HG02623 (cell line): ENCODE measurements at regions not wholly inside any gene's neighbourhood (a gene's known extent, or its start where the extent isn't known, plus 50 kb on each side); places are given as distances from the start of the nearest gene placed in this dataset.
"Not testable (repeated sequence)": the region's sequence is repeated elsewhere in the genome, so short reads cannot be mapped to it uniquely, and the experiment has no call there.

ENCODE experiments used
- ATAC-seq: cut with Tn5 transposase; IDR thresholded peaks from one replicate; pipeline ENCODE4 v1.9.1; 2021; ENCODE audit warnings: moderate library complexity; ENCODE audit not compliant: unreplicated experiment

DNA sequence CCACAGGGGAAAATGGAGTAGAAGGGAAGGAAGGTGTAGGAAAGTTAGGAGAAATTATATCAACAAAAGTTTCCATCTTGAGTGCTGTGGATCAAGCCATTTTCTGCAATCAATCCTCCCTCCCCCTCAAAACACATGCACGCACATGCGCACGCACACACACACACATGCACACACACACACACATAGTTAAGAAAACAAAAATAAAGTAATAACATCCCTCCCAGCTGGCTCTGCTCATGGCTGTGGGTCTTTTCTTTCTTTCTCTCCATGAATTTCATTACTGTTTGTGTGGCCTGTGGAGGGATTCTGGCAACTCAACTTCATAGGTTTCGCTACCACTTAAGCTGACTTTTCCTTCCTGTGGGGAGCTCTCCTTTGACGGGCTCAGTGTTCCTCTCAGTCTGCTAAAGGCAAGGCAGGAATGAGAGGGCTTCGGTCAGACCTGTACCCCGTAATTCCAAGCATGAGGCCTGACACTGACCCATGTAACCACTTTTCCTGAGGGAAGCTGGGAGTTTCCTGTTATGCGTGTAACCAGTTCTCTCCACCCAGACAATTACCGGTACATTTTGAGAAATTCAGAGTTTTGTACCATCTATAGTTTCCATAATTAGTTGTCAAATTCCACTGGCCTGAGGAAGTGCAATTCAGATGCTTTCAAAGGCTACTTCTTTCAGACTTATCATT, 79.8 kb downstream of the ZNF92 start:
- no peak for ATAC-seq

- ATAC-seq, result no peak
Observed at GRCh38 chr7:65454469-65454868, 80.8 kb downstream of the ZNF92 start.

- ATAC-seq, result not testable (repeated sequence)
Observed at GRCh38 chr7:65455050-65455449, 81.4 kb downstream of the ZNF92 start.

DNA sequence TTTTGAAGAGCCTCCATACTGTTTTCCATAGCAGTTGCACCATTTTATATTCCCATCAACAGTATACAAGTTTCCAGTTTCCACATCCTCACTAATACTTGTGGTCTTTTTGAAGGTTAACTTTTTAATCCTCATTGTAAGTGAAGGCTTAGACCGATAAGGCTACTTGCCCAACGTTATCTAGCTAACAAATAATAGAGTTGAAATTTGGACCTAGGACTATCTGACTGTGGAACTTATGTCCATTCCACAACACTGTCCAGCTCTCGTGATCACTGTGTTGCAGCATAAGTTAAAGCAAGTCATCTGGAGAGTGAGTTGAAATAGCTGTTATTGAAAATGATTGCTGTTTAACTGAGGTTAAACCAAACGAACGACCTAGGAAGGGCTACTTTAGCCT, 84.0 kb downstream of the ZNF92 start:
- ATAC-seq, result no peak

DNA sequence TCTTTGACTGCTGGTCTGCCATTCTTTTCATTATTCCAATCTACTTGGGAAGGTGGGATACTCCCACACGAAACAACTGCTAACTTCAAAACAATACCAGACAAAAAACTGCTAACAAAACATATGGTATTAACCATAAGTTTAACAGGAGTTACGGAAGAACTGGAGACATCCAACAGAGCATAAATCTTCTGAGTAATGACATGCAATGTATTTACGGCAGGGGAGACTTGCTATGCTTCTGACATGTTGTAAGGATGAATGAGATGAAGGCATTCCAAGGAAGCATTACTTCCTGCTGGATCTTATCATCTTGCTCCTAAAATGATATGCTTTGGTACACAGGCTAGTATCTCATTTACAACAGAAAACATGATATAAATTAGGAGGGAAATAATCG, 85.8 kb downstream of the ZNF92 start:
- ATAC-seq, result no peak

DNA sequence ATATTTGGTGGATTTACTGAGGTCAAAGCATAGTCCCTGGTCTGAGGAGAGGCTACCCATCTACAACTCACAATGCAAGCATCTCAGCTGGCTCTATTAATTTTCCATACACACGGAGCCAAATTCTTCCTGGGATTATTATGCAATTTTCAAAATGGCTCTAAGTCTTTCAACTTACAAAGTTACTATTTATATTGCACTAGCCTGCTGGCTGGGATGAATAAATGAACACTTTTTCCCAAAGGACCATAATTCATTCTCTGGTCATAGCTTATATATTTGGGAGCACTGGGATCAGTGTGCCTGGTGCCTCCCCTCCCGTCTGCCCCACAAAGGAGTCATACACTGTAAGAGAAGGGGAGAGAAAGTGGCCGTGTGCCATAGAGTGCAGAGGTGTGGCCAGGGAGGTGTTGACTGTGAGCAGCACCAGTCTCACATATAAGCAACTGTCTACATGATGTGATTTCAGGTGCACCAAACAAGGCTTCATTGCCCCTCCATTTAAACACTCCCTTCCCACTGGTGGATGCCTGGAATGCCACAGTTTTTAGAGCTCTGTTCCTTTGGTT, 88.6 kb downstream of the ZNF92 start:
- ATAC-seq, result no peak

DNA sequence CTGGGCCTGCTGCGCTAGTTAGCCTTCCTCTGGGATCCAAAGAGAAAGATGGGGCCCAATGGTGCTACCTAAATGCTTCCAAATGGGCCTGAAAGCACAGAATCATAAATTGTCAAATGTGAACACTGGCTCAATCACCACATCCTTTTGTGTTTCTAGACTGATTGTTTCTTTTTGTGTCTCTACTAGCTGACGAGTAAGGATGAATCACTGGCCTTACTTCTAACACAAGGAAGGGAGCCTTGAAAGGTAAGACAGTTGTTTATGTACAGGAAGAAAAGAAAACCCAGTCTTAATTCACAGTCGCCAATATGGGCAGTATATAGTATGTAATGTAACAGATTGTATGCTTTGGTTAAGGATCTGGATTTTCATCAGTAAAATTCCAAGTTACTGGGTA, 89.5 kb downstream of the ZNF92 start:
- no peak for ATAC-seq

DNA sequence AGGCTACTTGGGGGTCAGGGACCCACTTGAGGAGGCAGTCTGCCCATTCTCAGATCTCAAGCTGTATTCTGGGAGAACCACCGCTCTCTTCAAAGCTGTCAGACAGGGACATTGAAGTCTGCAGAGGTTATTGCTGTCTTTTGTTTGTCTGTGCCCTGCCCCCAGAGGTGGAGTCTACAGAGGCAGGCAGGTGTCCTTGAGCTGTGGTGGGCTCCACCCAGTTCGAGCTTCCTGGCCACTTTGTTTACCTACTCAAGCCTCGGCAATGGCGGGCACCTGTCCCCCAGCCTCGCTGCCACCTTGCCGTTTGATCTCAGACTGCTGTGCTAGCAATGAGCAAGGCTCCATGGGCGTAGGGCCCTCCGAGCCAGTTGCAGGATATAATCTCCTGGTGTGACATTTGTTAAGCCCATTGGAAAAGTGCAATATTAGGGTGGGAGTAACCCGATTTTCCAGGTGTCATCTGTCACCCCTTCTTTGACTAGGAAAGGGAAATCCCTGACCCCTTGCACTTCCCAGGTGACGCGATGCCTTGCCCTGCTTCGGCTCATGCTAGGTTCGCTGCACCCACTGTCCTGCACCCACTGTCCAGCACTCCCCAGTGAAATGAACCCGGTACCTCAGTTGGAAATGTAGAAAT, 96.4 kb downstream of the ZNF92 start:
- ATAC-seq, result not testable (repeated sequence)

DNA sequence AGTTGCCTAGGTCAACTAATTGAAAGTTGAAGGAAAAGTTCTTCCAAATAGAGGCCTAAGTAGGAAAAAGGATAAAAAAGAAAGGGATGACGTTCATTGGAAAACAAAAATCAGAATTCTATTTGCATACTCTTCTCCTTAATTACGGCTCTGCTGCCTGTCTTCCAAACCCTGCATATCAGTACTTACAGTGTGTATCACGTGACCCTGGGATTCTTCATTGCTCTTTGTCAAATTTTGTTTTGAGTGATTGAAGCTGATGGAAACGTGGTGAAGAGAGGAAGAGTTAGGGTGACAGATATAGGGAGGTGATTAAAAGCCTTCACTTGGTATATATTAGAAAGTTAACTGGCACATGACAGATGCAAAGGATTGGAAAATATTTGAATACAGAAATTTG, 97.9 kb downstream of the ZNF92 start:
- ATAC-seq, result no peak

DNA sequence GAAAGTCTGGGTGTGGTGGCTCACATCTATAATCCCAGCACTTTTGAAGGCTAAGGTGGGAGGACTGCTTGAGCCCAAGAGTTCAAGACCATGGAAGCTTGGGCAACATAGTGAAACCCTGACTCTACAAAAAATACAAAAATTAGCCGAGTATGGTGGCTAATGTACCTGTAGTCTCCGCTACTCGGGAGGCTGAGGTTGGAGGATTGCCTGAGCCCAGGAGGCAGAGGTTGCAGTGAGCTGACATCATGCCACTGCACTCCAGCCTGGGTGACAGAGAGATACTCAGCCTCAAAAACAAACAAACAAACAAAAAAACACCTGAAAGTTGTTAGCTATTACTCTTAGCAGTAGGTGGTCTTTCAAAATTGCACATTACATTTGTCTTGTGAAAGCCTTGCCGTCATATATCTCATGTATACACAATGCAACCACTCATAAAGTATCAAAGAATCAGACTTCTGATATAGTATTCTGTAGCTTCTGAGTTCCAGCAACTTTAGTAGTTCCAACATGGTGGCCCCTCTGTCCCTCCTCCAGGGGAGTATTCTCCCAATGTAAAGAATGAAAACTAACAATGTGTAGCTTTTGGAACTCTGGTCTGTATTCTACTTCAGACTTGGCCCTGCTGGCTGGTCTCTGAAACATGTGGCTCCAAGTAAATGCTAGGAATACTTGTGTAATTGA, 101.5 kb downstream of the ZNF92 start:
- no peak for ATAC-seq

DNA sequence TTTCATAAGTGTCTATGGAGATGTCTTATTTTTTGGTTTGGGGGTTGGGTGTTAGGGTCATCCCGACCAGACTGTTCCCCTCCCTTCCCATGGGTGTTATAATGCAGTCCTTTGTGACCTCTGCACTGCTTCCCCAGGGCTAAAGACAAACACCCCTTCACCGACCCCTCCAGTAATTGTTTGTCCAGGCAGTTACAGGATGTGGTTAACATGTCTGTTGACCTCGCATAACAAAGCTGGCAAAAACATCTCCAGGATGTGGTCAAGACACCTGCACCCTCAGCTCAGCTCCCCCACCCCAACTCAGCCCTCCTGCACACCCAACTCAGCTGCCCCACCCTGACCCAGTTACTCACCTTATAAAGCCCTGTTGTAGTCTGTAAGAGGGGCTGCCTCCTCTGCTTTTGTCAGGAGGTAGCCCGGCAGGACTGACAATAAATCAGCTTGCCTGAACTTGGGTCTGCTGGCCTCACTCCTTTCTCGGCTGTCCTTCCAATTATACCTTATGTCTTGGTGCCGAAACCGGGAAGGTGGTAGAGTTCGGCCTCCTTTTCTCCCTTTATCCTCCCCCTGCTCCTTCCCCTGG, 102.2 kb downstream of the ZNF92 start:
- ATAC-seq, result peak; percentile 92

DNA sequence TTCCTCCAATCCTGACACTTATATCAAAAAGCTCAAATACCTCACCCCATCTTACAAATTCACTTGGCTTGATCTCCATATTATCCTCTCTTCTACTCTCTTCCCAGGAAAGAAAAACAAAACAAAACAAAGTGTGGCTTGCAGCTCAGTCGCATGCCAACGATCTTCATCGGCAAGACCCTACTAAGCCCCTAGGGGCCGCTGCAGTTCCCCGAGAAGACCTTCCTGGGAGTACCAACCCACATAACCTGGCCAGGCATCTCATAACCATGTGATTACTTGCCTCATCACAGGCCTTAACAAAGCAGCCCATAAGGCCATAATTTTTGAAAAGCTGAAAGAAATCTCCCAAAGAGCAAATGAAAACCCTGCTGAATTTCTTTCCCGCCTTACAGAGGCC, 103.7 kb downstream of the ZNF92 start:
- no peak for ATAC-seq

DNA sequence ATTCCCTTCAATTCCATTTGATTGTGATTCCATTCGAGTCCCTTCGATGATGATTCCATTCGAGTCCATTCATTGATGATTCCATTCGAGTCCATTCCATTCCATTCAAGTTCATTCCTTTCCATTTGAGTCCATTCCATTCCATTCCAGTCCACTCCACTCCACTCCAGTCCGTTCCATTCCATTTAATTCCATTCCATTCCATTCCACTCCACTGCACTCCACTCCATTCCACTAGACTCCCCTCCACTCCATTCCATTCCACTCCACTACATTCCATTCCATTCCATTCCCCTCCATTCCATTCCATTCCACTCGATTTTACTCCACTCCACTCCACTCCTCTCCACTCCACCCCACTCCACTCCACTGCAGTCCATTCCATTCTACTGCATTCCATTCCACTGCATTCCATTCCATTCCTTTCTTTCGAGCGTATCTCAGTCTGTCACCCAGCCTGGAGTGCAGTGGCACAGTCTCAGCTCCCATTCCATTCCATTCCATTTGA, 115.7 kb downstream of the ZNF92 start:
- ATAC-seq, result no peak

- ATAC-seq, result not testable (repeated sequence)
Observed at GRCh38 chr7:65496697-65497096, 123.0 kb downstream of the ZNF92 start.

GRCh38 chr7:65503434-65504152, 129.9 kb downstream of the ZNF92 start:
- ATAC-seq, result no peak

GRCh38 chr7:65504504-65505319, 131.1 kb downstream of the ZNF92 start:
- ATAC-seq, result not testable (repeated sequence)

DNA sequence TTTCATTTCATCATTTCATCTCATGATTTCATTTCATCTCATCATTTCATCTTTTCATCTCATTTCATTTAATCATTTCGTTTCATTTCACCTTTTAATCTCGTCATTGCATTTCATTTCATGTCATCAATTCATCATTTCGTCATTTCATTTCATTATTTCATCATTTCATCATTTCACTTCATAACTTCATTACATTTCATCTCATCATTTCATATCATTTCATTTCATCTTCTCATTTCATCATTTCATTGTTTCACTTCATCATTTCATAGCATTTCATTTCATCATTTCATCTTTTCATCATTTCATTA, 131.6 kb downstream of the ZNF92 start:
- not testable (repeated sequence) for ATAC-seq

GRCh38 chr7:65508581-65509367, 135.1 kb downstream of the ZNF92 start:
- not testable (repeated sequence) for ATAC-seq
